Breast epithelium (tissue), 4 donors: ENCODE measurements at regions not wholly inside any gene's neighbourhood (a gene's known extent, or its start where the extent isn't known, plus 50 kb on each side); places are given as distances from the start of the nearest gene placed in this dataset.

Source experiments
- DNase-seq, 2 donors: peaks; one replicate each; pipeline ENCODE4 v3.0.0-alpha.2; 2019; ENCODE audit warnings: low spot score in 2 of 2
- H3K27ac ChIP-seq, 2 donors: fragments of 200-600 bp; sonication (generic) in 1 of 2; one replicate each; pipeline ENCODE4 v1.5.1; 2016 to 2019; ENCODE audit warnings: mild to moderate bottlenecking in 1 of 2
- H3K27me3 ChIP-seq, 2 donors: fragments of 200-600 bp; sonication (generic) in 1 of 2; one replicate each; pipeline versions ENCODE4 v1.5.1 to v1.6.0; 2017 to 2019; ENCODE audit warnings: control low read depth in 1 of 2, mild to moderate bottlenecking in 1 of 2
- H3K36me3 ChIP-seq: fragments of 200-600 bp; one replicate; pipeline ENCODE4 v1.5.1; 2019
- H3K4me1 ChIP-seq, 2 donors: fragments of 200-600 bp; sonication (generic); one replicate each; pipeline ENCODE4 v1.5.1; 2016 to 2019; ENCODE audit warnings: control low read depth in 1 of 2
- H3K4me3 ChIP-seq, 3 donors: fragments of 200-600 bp; sonication (generic); 1 replicate in 2 of 3; 2 replicates in 1 of 3; pipeline ENCODE4 v1.5.1; 2016 to 2019; ENCODE audit warnings: mild to moderate bottlenecking in 3 of 3, moderate library complexity in 2 of 3
- H3K9me3 ChIP-seq, 2 donors: fragments of 200-600 bp; sonication (generic) in 1 of 2; one replicate each; pipeline ENCODE4 v1.5.1; 2016 to 2019; ENCODE audit warnings: control low read depth in 1 of 2
- POLR2A ChIP-seq: fragments of 450-650 bp; IDR thresholded peaks from one replicate; pipeline ENCODE4 v1.6.1; 2016; ENCODE audit warnings: antibody characterized with exemption, mild to moderate bottlenecking, moderate library complexity
- POLR2AphosphoS5 ChIP-seq, 3 donors: sonication (generic); formaldehyde crosslinking; IDR thresholded peaks; one replicate each; pipeline ENCODE4 v1.6.1; 2017; ENCODE audit warnings: antibody characterized with exemption in 3 of 3
- intact Hi-C: fragments of 100-400 bp; cut with DNase I; formaldehyde crosslinking; loops from one replicate; pipeline ENCODE4 v1.15.1; 2023; ENCODE audit warnings: low total_unique reads
- TF ChIP-seq, protein P1 (sequence below), 3 donors: fragments of 450-650 bp; IDR thresholded peaks; one replicate each; pipeline ENCODE4 v1.5.1; 2016 to 2017; ENCODE audit warnings: antibody characterized with exemption in 3 of 3, mild to moderate bottlenecking in 3 of 3, moderate library complexity in 3 of 3

DNA sequence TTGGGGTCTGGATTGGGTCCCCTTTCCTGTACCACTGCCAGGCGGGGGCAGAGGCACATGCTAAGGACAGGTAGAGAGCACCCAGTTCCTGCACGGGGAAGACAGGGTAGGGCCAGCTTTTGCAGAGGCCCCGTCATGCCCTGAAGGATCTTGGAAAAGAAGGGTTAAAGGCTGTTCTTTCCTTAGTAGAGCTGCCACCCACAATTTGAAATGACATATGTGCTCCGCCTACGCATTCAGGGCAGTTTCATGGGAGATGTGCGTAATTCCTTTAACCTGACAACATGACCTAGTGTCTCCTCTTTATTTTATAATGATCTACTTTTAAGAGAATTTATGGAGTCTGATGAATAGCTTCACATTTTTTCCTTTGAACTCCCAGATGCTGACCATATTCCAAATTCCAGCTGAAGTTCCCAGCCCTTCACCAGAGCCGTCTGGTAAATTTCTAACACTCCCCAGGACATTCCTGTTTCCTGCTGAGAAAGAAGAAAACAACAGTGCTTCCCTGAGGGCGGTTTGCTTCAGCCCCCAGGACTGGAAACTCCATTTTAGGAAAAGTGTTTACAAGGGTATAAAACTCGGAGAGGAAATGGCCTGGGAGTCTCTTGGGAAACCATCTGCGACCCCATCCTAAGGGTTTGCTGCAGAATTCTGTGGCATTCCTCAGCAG is 58.9 kb upstream of the PLEKHG3 start:
- H3K36me3 ChIP-seq = no peaks in the 10 kb centered on the region
- H3K4me1 ChIP-seq = no peaks in the 10 kb centered on the region
- H3K9me3 ChIP-seq = no peaks in the 10 kb centered on the region
- intact Hi-C loops = loop anchor here (1.0 kb wide), 1 partner anchor 141 kb away; the partner anchor contains the start of gene ZBTB1
- TF ChIP-seq, protein P1, sequence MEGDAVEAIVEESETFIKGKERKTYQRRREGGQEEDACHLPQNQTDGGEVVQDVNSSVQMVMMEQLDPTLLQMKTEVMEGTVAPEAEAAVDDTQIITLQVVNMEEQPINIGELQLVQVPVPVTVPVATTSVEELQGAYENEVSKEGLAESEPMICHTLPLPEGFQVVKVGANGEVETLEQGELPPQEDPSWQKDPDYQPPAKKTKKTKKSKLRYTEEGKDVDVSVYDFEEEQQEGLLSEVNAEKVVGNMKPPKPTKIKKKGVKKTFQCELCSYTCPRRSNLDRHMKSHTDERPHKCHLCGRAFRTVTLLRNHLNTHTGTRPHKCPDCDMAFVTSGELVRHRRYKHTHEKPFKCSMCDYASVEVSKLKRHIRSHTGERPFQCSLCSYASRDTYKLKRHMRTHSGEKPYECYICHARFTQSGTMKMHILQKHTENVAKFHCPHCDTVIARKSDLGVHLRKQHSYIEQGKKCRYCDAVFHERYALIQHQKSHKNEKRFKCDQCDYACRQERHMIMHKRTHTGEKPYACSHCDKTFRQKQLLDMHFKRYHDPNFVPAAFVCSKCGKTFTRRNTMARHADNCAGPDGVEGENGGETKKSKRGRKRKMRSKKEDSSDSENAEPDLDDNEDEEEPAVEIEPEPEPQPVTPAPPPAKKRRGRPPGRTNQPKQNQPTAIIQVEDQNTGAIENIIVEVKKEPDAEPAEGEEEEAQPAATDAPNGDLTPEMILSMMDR (IDR thresholded peaks at IDR 0.05) = no peak
- TF ChIP-seq POLR2AphosphoS5 (IDR thresholded peaks at IDR 0.05) (peak in 2 of 3 donors; percentile 4 to 63), POLR2A (no peak)
- no peak overlapping the region for H3K4me3 ChIP-seq
- H3K27ac ChIP-seq = peak overlapping the region; percentile 37 to 77
- no peak for DNase-seq
- H3K27me3 ChIP-seq = no peaks in the 10 kb centered on the region

DNA sequence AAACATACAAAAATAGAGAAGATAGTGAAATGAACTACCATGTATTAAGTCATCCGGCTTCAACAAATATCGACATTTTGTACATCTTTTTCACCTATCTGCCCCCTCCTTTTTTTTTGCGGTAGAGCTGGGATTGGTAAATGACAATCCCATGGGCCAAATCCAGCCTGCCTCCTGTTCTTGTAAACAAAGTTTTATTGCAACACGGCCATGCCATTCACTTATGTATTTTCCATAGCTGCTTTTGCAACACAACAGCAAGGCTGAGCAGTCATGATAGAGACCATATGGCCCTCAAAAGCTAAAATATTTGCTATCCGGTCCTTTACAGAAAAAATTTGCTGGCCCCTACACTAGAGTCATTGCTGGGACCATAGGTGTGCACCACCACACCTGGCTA is 58.1 kb upstream of the PLEKHG3 start:
- peak overlapping the region in 1 of 2 donors; percentile 70 for H3K27ac ChIP-seq
- no peaks in the 10 kb centered on the region for H3K4me1 ChIP-seq
- DNase-seq = no peak
- H3K36me3 ChIP-seq = no peaks in the 10 kb centered on the region
- no peaks in the 10 kb centered on the region for H3K27me3 ChIP-seq
- no peak overlapping the region for H3K4me3 ChIP-seq
- intact Hi-C loops = no loop called here
- H3K9me3 ChIP-seq = no peaks in the 10 kb centered on the region
- TF ChIP-seq POLR2A (no peak), POLR2AphosphoS5 (IDR thresholded peaks at IDR 0.05) (no peak)
- TF ChIP-seq, protein P1 (IDR thresholded peaks at IDR 0.05) = no peak

DNA sequence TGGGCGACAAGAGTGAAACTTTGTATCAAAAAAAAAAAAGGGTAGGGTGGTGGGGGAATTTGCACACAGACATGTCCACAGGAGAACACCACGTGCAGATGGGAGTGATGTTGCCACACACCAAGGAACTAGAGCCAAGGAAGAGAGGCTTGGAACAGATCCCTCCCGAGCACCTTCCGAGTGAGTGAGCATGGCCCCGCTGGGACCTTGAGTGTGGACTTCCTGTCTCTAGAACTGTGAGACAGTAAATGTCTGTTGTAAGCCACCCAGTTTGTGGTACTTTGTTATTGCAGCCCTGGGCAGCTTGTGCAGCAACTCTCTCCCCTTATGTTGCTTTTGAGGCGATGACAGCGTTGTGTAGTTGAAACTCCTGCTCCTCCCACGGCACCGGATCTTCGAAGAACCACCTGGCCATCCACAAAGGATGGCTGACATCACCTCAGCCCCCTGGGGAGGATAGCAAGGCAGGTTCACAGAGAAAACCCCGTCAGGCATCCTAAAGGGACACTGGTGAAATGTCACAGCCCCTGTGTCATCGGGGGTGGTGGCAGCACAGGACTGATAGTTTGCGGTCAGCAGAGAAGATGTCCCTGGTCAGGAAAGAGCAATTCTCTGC is 54.7 kb upstream of the PLEKHG3 start:
- Histone ChIP-seq H3K4me3 (no peak overlapping the region), H3K27ac (no peak overlapping the region), H3K9me3 (no peaks in the 10 kb centered on the region), H3K27me3 (no peaks in the 10 kb centered on the region), H3K36me3 (no peaks in the 10 kb centered on the region), H3K4me1 (no peaks in the 10 kb centered on the region)
- no peak for DNase-seq
- TF ChIP-seq POLR2A (no peak), POLR2AphosphoS5 (IDR thresholded peaks at IDR 0.05) (peak in 1 of 3 donors; percentile 36)
- TF ChIP-seq, protein P1 (IDR thresholded peaks at IDR 0.05) = no peak
- intact Hi-C loops = no loop called here

DNA sequence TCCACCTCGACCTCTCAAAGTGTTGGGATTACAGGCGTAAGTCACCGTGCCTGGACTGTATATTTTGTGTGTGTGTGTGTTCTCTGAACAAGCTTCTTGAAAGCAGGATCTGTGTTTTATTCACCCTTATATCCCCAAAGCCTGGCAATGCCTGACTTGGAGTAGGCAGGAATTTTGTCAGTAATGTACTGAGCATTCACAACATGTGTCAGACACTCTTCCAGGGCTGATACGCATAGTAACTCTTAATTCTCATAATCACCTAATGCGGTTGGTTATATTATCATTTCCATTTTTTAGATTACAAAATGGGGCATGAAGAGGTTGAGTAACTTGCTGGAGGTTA is 50.4 kb upstream of the PLEKHG3 start:
- H3K9me3 ChIP-seq = no peaks in the 10 kb centered on the region
- intact Hi-C loops = no loop called here
- H3K36me3 ChIP-seq = no peaks in the 10 kb centered on the region
- H3K4me3 ChIP-seq = no peak overlapping the region
- DNase-seq = no peak
- peak overlapping the region; percentile 13 to 65 for H3K27ac ChIP-seq
- H3K27me3 ChIP-seq = no peaks in the 10 kb centered on the region
- no peak for TF ChIP-seq POLR2A
- TF ChIP-seq POLR2AphosphoS5 (IDR thresholded peaks at IDR 0.05) = no peak
- H3K4me1 ChIP-seq = no peaks in the 10 kb centered on the region

DNA sequence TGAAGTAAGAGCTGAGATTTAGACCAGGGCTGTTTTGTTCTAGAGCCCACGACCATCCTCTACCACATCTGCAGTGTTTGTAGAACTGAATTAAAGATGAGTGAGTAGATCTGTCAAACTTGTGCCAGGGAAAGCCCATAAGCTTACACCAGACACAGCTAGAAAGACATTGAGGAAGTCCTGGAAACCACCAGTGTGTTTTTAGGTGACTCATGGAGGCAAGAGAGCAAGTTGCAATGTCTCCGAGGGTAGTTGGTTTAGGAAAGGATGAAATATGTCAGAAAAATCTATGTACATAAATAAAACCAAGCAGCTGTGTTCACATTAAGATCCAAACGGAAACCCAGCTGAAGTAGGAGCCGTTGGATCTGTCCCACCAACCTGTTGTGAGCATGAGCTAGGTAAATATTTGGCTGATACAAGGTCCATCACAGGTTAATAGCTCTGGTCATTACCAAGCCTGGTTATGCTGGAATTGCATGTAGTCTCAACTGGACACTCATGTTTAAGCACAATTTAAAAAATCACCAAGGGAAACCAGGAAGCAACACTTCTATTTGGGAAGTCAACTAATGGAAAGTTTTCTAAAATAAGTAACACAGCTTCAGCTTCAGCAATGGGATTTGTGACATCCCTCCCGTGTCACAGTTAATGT is 49.9 kb upstream of the PLEKHG3 start:
- H3K4me3 ChIP-seq = no peak overlapping the region
- DNase-seq = no peak
- intact Hi-C loops = no loop called here
- H3K9me3 ChIP-seq = no peaks in the 10 kb centered on the region
- no peaks in the 10 kb centered on the region for H3K27me3 ChIP-seq
- H3K27ac ChIP-seq = peak overlapping the region; percentile 13 to 65
- no peaks in the 10 kb centered on the region for H3K36me3 ChIP-seq
- no peaks in the 10 kb centered on the region for H3K4me1 ChIP-seq
- TF ChIP-seq POLR2AphosphoS5 (IDR thresholded peaks at IDR 0.05) (no peak), POLR2A (no peak)
- TF ChIP-seq, protein P1 (IDR thresholded peaks at IDR 0.05) = no peak
